Uterus (tissue), 3 donors: ENCODE measurements at regions not wholly inside any gene's neighbourhood (a gene's known extent, or its start where the extent isn't known, plus 50 kb on each side); places are given as distances from the start of the nearest gene placed in this dataset.
"Not testable (repeated sequence)": the region's sequence is repeated elsewhere in the genome, so short reads cannot be mapped to it uniquely, and the experiment has no call there.

Source experiments
- DNase-seq, 2 donors: peaks; one replicate each; pipeline ENCODE4 v3.0.0-alpha.2; 2019 to 2020
- H3K27ac ChIP-seq, 2 donors: fragments of 200-600 bp; sonication (generic); 1 replicate in 1 of 2; 2 replicates in 1 of 2; pipeline ENCODE4 v1.5.1; 2016 to 2018
- H3K27me3 ChIP-seq, 2 donors: fragments of 200-600 bp; sonication (generic); one replicate each; pipeline ENCODE4 v1.5.1; 2018 to 2019; ENCODE audit warnings: control low read depth in 1 of 2
- H3K36me3 ChIP-seq, 2 donors: fragments of 200-600 bp; sonication (generic); one replicate each; pipeline ENCODE4 v1.5.1; 2019; ENCODE audit warnings: control low read depth in 1 of 2
- H3K4me1 ChIP-seq, 2 donors: fragments of 200-600 bp; sonication (generic); one replicate each; pipeline ENCODE4 v1.5.1; 2018 to 2019; ENCODE audit warnings: control low read depth in 1 of 2
- H3K4me3 ChIP-seq, 2 donors: fragments of 200-600 bp; sonication (generic); 1 replicate in 1 of 2; 2 replicates in 1 of 2; pipeline ENCODE4 v1.5.1; 2018 to 2019; ENCODE audit warnings: mild to moderate bottlenecking in 1 of 2
- H3K9me3 ChIP-seq, 2 donors: fragments of 200-600 bp; sonication (generic); one replicate each; pipeline ENCODE4 v1.5.1; 2019; ENCODE audit warnings: control low read depth in 1 of 2
- POLR2A ChIP-seq, 2 donors: fragments of 450-650 bp; IDR thresholded peaks; one replicate each; pipeline ENCODE4 v1.6.1; 2016; ENCODE audit warnings: antibody characterized with exemption in 2 of 2, mild to moderate bottlenecking in 1 of 2, moderate library complexity in 1 of 2
- intact Hi-C: fragments of 100-400 bp; cut with DNase I; formaldehyde crosslinking; loops from one replicate; pipeline ENCODE4 v1.15.1; 2023; ENCODE audit warnings: low total_unique reads
- TF ChIP-seq, protein P1 (sequence below), 4 experiments: fragments of 200-600 bp in 2 of 4; fragments of 450-650 bp in 2 of 4; sonication (generic) in 2 of 4; IDR thresholded peaks; one replicate each; pipeline ENCODE4 v1.5.1; 2016 to 2019; ENCODE audit warnings: antibody characterized with exemption in 4 of 4, mild to moderate bottlenecking in 2 of 4, moderate library complexity in 1 of 4
- donor health status: DM: yes; HTN: yes; CAD: no.

DNA sequence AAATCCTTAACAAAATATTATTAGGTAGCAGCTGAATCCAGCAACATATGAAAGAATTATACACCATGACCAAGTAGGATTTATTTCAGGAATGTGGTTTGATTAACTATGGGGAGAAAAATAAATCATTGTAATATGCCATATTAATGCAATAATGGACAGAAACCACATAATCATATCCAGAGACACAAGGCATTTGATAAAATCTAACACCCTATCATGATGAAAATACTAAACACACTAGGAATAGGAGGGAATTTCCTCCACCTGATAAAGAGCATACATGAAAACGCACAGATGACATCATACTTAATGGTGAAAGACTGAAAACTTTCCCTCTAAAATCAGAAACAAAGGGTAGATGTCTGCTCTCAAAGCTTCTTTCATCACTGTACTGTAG is 238.9 kb downstream of the PHLDA1 start:
- Histone ChIP-seq H3K4me3 (no peak overlapping the region), H3K9me3 (no peaks in the 10 kb centered on the region), H3K36me3 (no peaks in the 10 kb centered on the region), H3K27ac (no peak overlapping the region), H3K4me1 (no peaks in the 10 kb centered on the region), H3K27me3 (no peaks in the 10 kb centered on the region)
- TF ChIP-seq POLR2A (IDR thresholded peaks at IDR 0.05): no peak
- TF ChIP-seq, protein P1, sequence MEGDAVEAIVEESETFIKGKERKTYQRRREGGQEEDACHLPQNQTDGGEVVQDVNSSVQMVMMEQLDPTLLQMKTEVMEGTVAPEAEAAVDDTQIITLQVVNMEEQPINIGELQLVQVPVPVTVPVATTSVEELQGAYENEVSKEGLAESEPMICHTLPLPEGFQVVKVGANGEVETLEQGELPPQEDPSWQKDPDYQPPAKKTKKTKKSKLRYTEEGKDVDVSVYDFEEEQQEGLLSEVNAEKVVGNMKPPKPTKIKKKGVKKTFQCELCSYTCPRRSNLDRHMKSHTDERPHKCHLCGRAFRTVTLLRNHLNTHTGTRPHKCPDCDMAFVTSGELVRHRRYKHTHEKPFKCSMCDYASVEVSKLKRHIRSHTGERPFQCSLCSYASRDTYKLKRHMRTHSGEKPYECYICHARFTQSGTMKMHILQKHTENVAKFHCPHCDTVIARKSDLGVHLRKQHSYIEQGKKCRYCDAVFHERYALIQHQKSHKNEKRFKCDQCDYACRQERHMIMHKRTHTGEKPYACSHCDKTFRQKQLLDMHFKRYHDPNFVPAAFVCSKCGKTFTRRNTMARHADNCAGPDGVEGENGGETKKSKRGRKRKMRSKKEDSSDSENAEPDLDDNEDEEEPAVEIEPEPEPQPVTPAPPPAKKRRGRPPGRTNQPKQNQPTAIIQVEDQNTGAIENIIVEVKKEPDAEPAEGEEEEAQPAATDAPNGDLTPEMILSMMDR (IDR thresholded peaks at IDR 0.05): no peak
- intact Hi-C loops: no loop called here
- no peak for DNase-seq

DNA sequence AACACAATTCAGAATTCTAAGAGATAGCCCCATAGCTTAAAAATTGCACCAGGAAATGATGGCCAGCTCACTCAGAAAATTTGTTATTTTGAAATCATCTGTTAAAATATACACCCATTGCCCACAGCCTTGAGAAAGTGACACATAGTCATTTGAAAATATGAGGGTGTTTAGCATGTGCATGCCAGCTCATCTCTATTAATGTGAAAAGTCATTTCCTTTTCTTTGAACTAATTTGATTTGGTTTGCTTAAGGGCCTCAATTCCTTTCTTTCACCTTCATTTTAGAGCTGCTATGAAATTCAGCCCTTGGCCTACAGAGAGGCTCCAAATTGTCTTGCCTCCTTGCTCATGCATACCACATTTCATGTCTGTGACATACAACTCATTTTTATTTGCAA is 241.4 kb downstream of the PHLDA1 start:
- TF ChIP-seq POLR2A (IDR thresholded peaks at IDR 0.05): no peak
- TF ChIP-seq, protein P1 (IDR thresholded peaks at IDR 0.05): no peak
- no peaks in the 10 kb centered on the region for H3K36me3 ChIP-seq
- H3K9me3 ChIP-seq: no peaks in the 10 kb centered on the region
- no peaks in the 10 kb centered on the region for H3K4me1 ChIP-seq
- no peak overlapping the region for H3K27ac ChIP-seq
- H3K4me3 ChIP-seq: no peak overlapping the region
- intact Hi-C loops: no loop called here
- no peaks in the 10 kb centered on the region for H3K27me3 ChIP-seq
- DNase-seq: no peak

DNA sequence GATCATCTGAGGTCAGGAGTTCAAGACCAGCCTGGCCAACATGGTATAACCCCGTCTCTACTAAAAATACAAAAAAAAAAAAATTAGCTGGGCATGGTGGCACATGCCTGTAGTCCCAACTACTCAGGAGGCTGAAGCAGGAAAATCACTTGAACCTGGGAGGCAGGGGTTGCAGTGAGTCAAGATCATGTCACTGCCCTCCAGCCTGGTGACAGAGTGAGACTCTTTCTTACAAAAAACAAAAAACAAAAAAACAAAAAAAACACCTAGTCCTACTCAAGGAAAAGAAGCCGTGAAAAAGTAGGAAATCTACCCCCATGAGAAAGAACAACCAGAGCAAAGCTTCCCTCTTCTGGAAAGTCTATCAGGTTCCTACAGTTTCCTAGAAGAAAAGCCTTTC is 244.4 kb downstream of the PHLDA1 start:
- H3K9me3 ChIP-seq, H3K27ac ChIP-seq, DNase-seq, intact Hi-C loops, H3K36me3 ChIP-seq, H3K4me1 ChIP-seq, H3K4me3 ChIP-seq, H3K27me3 ChIP-seq: not testable (repeated sequence)

DNA sequence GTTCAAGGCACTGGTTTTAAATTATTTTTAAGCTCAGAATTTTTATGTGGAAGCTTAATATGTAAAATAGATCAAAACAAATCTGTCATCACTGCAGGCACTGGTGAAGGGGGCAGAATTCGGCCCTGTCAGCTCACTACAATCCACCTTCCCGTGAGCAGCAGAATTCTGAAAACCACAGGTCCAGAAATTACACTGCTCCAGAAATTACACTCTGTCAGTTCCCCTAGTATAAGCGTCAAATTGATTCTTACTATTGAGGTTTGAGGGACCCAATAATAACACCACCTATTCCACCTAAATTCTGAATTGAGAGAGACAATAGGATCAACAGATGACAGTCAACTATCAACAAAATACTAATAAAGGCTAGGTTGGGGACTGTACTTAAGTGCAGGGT is 245.5 kb downstream of the PHLDA1 start:
- Histone ChIP-seq H3K27me3 (no peaks in the 10 kb centered on the region), H3K4me1 (no peaks in the 10 kb centered on the region), H3K27ac (no peak overlapping the region), H3K9me3 (no peaks in the 10 kb centered on the region), H3K36me3 (no peaks in the 10 kb centered on the region), H3K4me3 (no peak overlapping the region)
- no peak for DNase-seq
- no peak for TF ChIP-seq POLR2A (IDR thresholded peaks at IDR 0.05)
- TF ChIP-seq, protein P1 (IDR thresholded peaks at IDR 0.05): no peak
- intact Hi-C loops: no loop called here

DNA sequence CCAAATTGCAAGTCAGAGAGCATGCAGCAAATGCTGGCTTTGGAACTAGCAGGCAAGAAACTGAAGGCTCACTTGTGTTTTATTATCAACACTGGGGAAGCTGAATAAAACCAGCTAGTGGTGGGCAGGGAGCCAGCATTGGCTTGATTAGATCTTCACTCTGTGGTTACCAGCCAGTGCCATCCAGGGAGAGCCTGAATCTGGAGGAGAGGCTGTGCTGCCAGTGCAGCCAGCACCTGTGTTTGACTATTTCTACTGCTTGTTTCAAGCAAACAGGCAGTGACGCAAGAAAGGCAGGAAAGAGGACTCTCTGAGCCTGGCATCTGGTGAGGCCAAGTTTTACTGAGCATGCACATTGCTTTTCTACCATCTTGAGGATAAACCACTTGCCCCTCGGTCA is 247.0 kb downstream of the PHLDA1 start:
- no peak for DNase-seq
- Histone ChIP-seq H3K4me3 (no peak overlapping the region), H3K9me3 (no peaks in the 10 kb centered on the region), H3K4me1 (no peaks in the 10 kb centered on the region), H3K27me3 (no peaks in the 10 kb centered on the region), H3K36me3 (no peaks in the 10 kb centered on the region), H3K27ac (no peak overlapping the region)
- TF ChIP-seq POLR2A (IDR thresholded peaks at IDR 0.05): no peak
- TF ChIP-seq, protein P1 (IDR thresholded peaks at IDR 0.05): no peak
- intact Hi-C loops: no loop called here
